Middle frontal gyrus (tissue), 1 donor: ENCODE measurements at regions not wholly inside any gene's neighbourhood (a gene's known extent, or its start where the extent isn't known, plus 50 kb on each side); places are given as distances from the start of the nearest gene placed in this dataset.

Experiments used
- DNase-seq: peaks from one replicate; pipeline ENCODE4 v3.0.0-alpha.2; 2015; ENCODE audit warnings: low spot score; ENCODE audit errors: extremely low spot score

- no peak for DNase-seq
Measured at GRCh38 chr15:26376243-26376642, 396.6 kb downstream of the GABRB3 start.

GRCh38 chr15:26374806-26375205, 398.1 kb downstream of the GABRB3 start:
- DNase-seq, result no peak

GRCh38 chr15:26372706-26373105, 400.2 kb downstream of the GABRB3 start:
- DNase-seq, result no peak

GRCh38 chr15:26365077-26365476, 407.8 kb downstream of the GABRB3 start:
- no peak for DNase-seq

GRCh38 chr15:26359855-26360254, 413.0 kb downstream of the GABRB3 start:
- no peak for DNase-seq

GRCh38 chr15:26358708-26359107, 414.2 kb downstream of the GABRB3 start:
- DNase-seq, result no peak

- DNase-seq, result no peak
Measured at GRCh38 chr15:26357653-26358052, 415.2 kb downstream of the GABRB3 start.

- no peak for DNase-seq
Measured at GRCh38 chr15:26355472-26356074, 417.3 kb downstream of the GABRB3 start.

- DNase-seq, result no peak
Measured at GRCh38 chr15:26352909-26353308, 420.0 kb downstream of the GABRB3 start.

GRCh38 chr15:26352406-26352805, 420.5 kb downstream of the GABRB3 start:
- no peak for DNase-seq

- no peak for DNase-seq
Measured at GRCh38 chr15:26325495-26325894, 447.4 kb downstream of the GABRB3 start.

- DNase-seq, result no peak
Measured at GRCh38 chr15:26323566-26323965, 449.3 kb downstream of the GABRB3 start.

GRCh38 chr15:26318689-26319088, 454.2 kb downstream of the GABRB3 start:
- DNase-seq, result no peak

- no peak for DNase-seq
Measured at GRCh38 chr15:26314577-26314976, 451.4 kb upstream of the ATP10A start.

- no peak for DNase-seq
Measured at GRCh38 chr15:26311710-26312236, 448.6 kb upstream of the ATP10A start.

GRCh38 chr15:26298659-26299170, 435.6 kb upstream of the ATP10A start:
- no peak for DNase-seq

GRCh38 chr15:26298010-26298658, 435.0 kb upstream of the ATP10A start:
- no peak for DNase-seq

GRCh38 chr15:26295336-26296085, 432.4 kb upstream of the ATP10A start:
- no peak for DNase-seq

GRCh38 chr15:26294059-26294689, 431.0 kb upstream of the ATP10A start:
- no peak for DNase-seq

GRCh38 chr15:26287381-26287780, 424.3 kb upstream of the ATP10A start:
- no peak for DNase-seq

GRCh38 chr15:26280281-26280680, 417.2 kb upstream of the ATP10A start:
- DNase-seq, result no peak

GRCh38 chr15:26261966-26262365, 398.8 kb upstream of the ATP10A start:
- DNase-seq, result no peak
